ENCODE measurements at regions not wholly inside any gene's neighbourhood (a gene's known extent, or its start where the extent isn't known, plus 50 kb on each side); places are given as distances from the start of the nearest gene placed in this dataset.

DNA sequence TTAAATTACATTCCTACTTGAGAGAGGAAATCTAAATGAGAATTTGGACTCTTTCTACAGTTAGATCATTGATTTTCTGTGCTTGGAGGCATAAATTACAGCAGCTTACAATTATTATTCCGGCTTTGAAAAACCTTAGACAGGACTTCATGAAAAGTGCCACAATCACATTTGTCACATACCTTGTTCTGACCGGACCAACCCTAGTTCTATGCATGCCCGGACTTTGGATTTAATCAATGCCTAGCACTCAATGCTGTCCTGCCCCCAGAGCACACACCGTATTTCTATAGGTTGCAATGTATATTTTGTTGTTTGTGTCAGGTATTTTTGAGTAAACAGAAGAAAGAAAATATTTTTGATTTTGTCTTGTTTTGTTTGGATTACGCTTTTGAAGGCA, 424.7 kb upstream of the PDZRN3 start:
- TF ChIP-seq, protein P1, sequence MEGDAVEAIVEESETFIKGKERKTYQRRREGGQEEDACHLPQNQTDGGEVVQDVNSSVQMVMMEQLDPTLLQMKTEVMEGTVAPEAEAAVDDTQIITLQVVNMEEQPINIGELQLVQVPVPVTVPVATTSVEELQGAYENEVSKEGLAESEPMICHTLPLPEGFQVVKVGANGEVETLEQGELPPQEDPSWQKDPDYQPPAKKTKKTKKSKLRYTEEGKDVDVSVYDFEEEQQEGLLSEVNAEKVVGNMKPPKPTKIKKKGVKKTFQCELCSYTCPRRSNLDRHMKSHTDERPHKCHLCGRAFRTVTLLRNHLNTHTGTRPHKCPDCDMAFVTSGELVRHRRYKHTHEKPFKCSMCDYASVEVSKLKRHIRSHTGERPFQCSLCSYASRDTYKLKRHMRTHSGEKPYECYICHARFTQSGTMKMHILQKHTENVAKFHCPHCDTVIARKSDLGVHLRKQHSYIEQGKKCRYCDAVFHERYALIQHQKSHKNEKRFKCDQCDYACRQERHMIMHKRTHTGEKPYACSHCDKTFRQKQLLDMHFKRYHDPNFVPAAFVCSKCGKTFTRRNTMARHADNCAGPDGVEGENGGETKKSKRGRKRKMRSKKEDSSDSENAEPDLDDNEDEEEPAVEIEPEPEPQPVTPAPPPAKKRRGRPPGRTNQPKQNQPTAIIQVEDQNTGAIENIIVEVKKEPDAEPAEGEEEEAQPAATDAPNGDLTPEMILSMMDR (IDR thresholded peaks at IDR 0.05), result no peak
- no peak for TF ChIP-seq EZH2 (IDR thresholded peaks at IDR 0.05)

Measured in neural progenitor cell (in vitro differentiated cells).